H54 (cell line): ENCODE measurements at regions not wholly inside any gene's neighbourhood (a gene's known extent, or its start where the extent isn't known, plus 50 kb on each side); places are given as distances from the start of the nearest gene placed in this dataset.

ENCODE experiments used
- DNase-seq: peaks from one replicate; pipeline ENCODE4 v3.0.0; 2011; ENCODE audit warnings: low spot score, mixed read lengths; ENCODE audit not compliant: insufficient read length
- FAIRE-seq: peaks from 3 replicates; lab custom pipeline; 2011; peaks lifted over from hg19 to GRCh38; lab: Jason Lieb, UNC
- POLR2A ChIP-seq: IDR thresholded peaks from 2 replicates; pipeline ENCODE4 v1.6.1; 2011; ENCODE audit warnings: low read depth, mild to moderate bottlenecking, low read length

DNA sequence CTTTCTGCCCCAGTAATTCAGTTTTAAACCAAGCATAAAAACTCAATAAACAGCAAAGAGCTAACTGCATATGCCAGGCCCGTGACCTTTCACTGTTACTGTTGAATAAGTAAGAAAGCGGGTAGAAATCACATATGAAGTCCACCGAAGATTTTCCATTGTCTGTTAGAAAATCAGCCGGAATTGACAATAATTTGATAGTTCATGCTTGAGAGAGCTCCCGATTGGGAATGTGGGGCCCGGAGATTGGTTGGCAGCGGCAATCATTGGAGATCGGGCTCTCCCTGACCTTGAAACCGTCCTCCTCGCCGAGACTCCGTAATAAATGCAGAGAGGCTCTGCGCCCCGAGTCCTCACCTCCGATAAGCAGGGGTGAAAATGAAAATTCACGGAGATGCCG lies 709.6 kb downstream of the BRD1 start:
- no peak for DNase-seq
- TF ChIP-seq POLR2A = no peak

DNA sequence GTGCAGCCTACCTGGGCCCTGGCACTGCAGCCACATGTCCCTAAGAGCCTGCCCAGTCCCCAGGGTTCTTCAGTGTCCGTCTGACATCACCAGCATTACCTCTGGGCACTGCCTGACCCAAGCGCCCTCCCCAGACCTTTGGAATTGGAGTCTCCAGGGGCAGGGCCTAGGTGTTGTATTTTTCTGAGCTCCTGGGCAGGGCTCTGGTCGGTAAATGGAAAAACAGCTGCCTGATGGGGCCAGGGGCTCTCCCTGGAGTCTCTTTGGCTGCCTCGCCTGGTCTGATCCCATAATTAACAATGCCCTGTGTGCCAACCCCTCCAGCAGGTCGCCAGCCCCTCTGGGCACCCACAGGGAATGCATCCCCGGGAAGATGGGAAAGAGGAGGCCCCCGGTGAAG lies 710.2 kb downstream of the BRD1 start:
- FAIRE-seq (no peak), DNase-seq (no peak)
- TF ChIP-seq POLR2A = no peak

More for the DNA sequence above, 709.6 kb downstream of the BRD1 start:
- no peak for FAIRE-seq

DNA sequence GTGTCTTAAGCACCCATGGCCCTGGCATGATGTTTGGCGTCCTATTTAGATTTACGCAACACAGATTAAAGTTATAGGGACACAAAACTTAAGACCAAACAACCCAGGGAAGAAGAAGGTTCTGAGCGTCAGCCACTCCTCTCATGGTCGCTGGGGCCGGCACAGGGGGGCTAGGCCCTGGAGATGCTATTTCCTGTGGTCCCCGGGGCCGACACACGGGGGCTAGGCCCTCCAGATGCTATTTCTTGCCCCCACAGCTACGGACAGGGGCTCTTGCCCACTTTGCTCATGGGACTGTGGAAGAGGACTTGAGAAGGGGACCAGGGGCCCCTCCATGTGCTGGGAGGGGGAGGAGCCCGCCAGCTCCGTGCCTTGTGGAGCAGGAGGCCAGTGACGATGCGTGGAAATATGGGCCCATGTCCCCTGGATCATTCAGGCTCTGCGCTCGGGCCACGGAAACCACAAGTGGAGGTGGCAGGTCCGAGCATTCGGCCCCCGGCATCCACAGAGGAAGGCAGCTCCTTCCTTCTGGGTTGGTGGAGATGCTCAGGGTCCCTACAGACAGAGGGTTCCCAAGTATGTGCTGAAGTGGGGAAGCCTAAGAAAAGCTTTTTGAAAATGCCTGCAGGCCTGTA lies 711.1 kb downstream of the BRD1 start:
- DNase-seq (no peak), FAIRE-seq (no peak)
- TF ChIP-seq POLR2A = no peak

DNA sequence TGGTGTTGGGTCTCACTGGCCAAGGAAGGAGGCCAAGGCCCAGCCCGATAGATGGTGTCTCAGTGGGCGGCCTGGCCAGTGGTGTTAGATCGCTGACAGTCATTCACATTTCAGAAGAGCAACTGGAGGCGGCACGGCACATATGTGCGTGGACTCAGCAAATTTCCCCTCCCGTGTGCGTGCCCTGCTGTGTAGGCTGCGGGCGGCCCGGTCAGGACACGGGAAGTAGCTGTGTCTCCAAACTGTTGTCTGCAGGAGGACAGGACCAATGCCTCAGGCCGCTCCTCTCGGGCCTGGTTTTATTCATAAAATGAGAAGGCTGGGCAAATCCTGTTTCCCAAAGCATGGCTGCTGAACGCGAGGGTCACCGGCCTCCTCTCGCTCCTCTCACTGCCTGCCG lies 711.7 kb downstream of the BRD1 start:
- no peak for DNase-seq
- no peak for FAIRE-seq

DNA sequence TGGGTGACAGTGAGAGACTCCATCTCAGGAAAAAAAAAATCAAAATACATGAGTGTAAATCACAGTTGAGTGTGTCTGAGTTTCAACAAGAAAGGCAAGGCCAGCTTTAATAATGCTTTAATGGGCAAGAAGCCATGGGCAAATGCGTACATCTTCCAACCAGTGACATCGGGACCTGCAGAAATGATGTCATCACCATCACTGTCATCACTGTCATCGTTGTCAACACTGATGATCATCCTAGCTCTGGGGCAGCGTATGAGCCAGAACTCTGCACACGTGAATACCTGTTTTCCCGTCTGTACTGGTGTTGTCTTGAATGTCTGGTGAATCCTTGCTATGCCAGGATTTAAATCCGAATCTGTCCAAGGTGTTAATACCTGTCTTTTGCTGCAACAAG lies 712.5 kb downstream of the BRD1 start:
- FAIRE-seq = no peak
- no peak for TF ChIP-seq POLR2A
- DNase-seq = no peak

More for the DNA sequence above, 711.7 kb downstream of the BRD1 start:
- TF ChIP-seq POLR2A = no peak

DNA sequence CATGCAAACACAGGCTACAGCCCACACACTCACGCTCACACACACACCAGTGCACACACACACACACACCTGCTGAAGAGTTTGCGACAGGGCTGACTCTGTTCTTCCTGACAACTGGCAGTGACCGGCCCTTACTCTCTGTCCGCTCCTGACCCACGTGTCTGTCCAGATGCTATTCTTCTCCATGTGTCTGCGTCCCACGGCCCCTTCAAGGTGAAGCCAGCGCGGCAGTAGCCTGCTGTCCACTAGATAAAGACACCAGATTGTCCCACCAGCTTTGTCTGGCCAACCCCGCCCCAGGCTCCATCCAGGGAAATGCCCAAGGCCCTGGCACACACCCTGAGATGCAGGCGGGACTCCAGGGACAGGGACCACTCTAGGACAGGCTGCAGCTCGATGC lies 713.9 kb downstream of the BRD1 start:
- FAIRE-seq (no peak), DNase-seq (no peak)
- TF ChIP-seq POLR2A = no peak

DNA sequence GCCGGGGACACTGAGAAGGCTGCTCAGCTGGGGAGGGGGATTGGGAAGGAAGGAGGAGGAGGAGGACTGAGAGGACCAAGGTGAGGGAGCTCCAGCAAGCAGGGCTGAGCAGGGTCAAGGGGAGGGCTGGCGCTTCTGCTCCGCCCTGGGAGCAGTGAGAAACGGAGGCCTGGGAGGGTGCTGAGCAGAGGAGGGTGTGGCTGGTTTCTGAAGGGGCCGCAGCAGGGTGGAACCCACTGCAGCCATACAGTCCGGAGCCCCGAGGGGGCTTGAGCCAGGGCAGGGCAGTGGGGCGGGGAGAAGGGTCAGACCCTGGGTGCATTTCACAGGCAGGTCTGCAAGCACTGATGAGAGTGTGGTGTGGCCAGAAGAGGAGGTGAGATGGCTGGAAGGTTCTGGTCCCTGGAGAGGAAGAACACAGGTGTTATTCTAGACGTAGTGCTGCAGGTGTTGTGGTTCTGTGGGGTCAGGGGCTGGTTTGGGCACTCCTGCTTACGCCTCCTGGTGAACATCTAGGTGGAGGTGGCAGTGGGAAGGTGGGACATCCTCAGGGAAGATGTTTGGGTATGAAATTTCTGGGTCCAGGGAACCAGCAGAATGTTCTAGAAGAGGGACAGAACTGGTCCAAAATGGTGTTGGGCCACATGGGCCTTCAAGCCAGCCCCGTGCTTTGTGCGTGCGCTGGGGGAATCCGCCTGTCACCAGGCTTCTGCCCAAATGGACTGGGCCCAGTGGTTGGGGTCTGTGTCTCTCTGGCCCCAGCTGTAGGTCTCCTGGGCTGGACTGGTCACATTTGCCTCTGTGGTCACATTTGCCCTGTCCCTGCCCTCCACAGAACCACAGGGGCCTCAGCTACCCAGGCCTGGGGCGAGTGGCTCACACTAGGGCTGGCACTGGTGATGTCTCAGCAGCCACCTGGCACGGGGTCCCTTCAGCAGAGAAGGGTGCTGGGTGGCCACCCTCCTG lies 714.7 kb downstream of the BRD1 start:
- FAIRE-seq (no peak), DNase-seq (no peak)
- TF ChIP-seq POLR2A = no peak

DNA sequence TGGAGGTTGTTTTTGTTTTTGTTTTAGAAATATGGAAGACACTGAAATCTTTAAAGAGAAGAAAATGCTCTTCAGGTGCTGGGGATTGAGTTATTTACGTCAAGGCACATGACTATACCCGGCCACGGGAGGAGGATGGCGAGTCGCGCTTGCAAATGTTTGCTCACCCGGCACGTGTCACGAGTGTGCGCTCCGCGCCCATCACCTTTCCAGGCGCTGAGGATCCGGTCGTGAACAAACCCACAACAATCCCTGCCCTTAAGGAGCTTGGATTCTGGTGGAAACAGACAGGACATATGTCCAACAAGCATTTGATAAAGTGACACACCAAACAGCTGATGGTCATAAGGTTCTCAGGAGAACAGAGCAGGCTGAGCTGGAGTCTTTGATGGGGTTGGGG lies 715.5 kb downstream of the BRD1 start:
- TF ChIP-seq POLR2A = no peak
- DNase-seq (no peak), FAIRE-seq (no peak)

DNA sequence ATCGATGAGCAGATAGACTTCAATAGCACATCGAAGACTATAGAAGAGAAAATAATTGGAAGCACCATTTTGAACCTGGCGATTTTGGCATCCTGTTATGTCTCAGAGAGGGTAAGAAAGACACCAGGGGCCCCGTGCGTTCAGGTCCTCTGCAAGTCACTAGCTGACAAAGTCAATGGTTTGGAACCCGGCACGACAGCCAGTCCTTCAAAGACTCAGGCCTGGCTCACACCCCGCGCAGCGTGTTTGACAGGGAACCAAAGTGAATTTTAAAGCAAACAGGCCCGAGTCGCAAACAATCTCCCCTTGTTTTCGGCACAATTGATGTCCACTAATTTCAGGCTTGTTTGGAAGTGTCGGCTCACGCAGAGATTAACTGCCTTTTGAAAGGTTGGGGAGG lies 716.6 kb downstream of the BRD1 start:
- no peak for FAIRE-seq
- no peak for TF ChIP-seq POLR2A
- no peak for DNase-seq

DNA sequence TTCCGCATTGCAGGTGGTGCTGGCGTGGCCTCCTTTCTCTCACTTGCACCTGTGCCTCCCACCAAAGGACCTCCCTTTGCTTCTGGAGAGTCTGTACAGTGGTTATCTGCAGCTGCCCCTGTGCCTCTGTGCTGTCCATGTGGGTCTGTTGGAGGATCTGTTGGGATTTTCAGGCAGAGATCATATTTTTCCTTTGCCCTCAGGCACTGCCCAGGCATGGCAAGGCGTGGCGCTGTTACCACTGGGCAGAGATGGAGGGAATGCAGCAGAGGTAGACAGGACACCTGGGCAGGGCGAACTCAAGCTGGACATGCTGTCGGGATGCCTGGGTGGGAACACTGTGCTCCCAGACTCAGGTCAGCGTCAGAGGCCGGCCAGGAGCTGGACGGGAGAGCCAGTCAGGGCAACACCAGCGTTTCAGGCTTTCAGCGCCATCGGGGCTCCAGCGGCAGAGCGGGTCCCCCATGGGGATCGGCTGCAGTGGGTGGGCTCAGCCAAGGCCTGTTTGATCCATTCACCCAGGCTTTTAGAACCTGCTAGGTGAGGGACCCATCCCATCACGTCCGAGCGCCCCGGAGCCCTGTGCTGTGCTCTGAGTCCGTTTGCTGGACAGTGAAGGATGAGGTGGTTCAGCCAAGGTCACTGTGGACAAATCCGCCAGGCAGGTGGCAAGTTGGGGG lies 718.9 kb downstream of the BRD1 start:
- DNase-seq (no peak), FAIRE-seq (no peak)
- no peak for TF ChIP-seq POLR2A

DNA sequence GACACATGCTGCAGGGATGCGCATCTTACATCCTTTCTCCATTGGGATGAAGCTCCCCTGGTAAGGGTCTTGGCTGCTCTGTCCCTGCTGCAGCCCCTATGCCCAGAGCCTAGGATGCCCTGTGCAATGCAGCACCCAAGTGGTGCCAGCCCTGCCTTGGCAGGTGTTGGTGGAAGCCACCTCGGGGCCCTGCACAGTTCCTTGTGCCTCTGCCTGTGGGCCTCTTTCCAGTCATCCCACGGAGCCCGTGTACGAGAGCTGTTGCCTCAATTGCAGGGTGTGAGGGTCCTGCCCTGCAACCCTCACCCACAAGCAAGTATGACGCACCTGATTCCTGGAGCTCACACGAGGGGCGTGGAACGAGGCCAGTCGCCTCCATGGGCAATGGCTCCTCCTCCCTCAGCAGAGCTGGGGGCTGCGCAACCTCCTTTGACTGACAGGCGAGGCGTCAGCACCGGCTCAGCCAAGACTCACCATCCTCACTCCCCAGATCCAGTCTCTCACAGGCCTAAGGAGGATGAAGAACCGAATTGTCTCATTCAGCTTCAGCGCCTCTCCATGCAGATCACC lies 719.6 kb downstream of the BRD1 start:
- FAIRE-seq (no peak), DNase-seq (no peak)
- TF ChIP-seq POLR2A = no peak

DNA sequence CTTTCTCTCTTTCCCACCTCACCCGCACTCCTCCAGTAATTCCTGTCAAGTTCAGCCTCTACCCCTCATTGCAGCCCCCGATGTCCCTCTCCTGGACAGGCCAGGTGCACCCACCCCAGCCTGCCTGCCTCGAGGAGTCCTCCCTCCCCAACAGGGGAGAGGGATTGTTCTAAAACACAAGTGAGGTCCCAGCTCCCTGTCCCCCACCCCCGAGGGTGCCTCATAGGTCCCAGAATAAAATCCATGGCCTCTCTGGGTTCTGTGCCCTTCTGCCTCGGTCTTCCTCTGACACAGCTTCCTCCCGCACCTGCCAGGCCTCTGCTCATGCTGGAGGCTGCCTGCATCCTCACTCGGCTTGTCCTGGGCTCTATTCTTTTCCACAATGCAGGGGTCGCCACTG lies 720.1 kb downstream of the BRD1 start:
- FAIRE-seq (no peak), DNase-seq (no peak)
- TF ChIP-seq POLR2A = no peak

DNA sequence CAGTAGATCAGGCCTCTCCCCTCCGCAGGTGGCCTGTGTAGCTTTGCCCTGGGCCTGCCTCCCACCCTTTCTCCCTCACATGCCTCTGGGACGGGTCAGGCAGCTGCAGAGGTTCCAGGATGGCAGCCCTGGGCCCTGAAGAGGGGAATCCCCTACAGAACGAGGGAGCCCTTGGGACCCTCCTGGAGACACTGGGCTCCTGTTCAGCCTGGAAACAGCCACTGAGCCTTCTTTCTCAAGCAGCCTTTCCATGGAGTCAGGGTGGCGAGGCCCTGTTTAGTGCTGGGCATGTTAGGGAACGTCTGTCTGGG lies 720.9 kb downstream of the BRD1 start:
- FAIRE-seq (no peak), DNase-seq (no peak)

DNA sequence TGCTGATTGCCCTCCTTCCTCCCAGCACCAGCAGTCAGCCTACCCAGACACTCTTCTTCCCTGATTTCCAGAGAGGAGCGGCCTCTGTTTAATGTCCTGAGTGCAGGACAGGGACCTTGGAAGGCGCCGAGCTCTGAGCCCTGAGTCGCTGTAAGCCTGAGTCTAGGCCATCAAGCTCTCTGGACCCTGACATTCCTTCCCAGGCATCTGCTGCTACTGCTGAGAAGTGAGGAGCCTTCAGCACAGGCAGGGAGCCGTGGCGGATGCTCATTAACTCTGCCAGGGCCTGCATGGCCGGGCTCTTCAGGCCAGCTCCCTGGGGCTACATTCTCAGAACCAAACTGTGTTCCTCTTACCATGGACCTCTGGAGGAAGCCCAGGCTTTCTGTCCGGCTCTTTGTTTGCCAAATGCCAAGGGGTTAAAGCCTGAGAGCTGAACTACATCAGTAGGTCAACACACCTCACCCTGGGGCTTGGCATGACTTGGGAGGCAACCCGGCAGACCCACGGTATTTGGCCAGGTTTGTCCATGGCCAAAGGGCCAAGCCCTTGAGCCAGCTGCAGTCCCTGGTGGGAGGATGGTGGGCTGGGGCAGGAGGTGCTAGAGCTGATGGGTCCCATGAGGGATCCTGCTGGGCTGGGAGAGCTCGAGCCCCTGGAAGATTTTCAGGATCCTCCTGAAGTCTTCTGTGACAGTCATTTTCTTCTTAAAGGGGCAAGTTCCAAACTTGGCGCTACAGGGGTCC lies 721.4 kb downstream of the BRD1 start:
- TF ChIP-seq POLR2A = no peak
- FAIRE-seq (no peak), DNase-seq (no peak)

More for the DNA sequence above, 720.9 kb downstream of the BRD1 start:
- TF ChIP-seq POLR2A = no peak
